ENCODE measurements at regions not wholly inside any gene's neighbourhood (a gene's known extent, or its start where the extent isn't known, plus 50 kb on each side); places are given as distances from the start of the nearest gene placed in this dataset.

- no peaks in the 10 kb centered on the region for H3K36me3 ChIP-seq
- intact Hi-C loops (cut with DNase I) = no loop called here
- no peak for TF ChIP-seq POLR2AphosphoS5 (IDR thresholded peaks at IDR 0.05)
- no peak overlapping the region for H3K27ac ChIP-seq
- DNase-seq (ENCODE audit: low spot score) = no peak
- H3K4me3 ChIP-seq = no peak overlapping the region
- H3K4me1 ChIP-seq (replicated peaks) = no peaks in the 10 kb centered on the region
- WGBS = 58% methylated on average over 4 of the region's 4 CpGs
- no peaks in the 10 kb centered on the region for H3K27me3 ChIP-seq (replicated peaks; ENCODE audit: insufficient read depth)
- H3K9me3 ChIP-seq = no peaks in the 10 kb centered on the region
These were observed 770.4 kb downstream of the TNS3 start for GRCh38 chr7:46811529-46811928.

- Histone ChIP-seq H3K27ac (no peak overlapping the region), H3K27me3 (replicated peaks; ENCODE audit: insufficient read depth) (no peaks in the 10 kb centered on the region), H3K9me3 (no peaks in the 10 kb centered on the region), H3K4me3 (no peak overlapping the region), H3K4me1 (replicated peaks) (no peaks in the 10 kb centered on the region), H3K36me3 (no peaks in the 10 kb centered on the region)
- DNase-seq (ENCODE audit: low spot score) = no peak
- 90% methylated on average over 4 of the region's 4 CpGs for WGBS
- TF ChIP-seq POLR2AphosphoS5 (IDR thresholded peaks at IDR 0.05) = no peak
- no peak for TF ChIP-seq POLR2A (IDR thresholded peaks at IDR 0.05)
- TF ChIP-seq CTCF (IDR thresholded peaks at IDR 0.05) = no peak
- intact Hi-C loops (cut with DNase I) = no loop called here
These were observed 770.9 kb downstream of the TNS3 start for GRCh38 chr7:46810986-46811385.

GRCh38 chr7:46809886-46810285, 772.0 kb downstream of the TNS3 start:
- no peak for DNase-seq (ENCODE audit: low spot score)
- Histone ChIP-seq H3K27ac (no peak overlapping the region), H3K4me1 (replicated peaks) (no peaks in the 10 kb centered on the region), H3K27me3 (replicated peaks; ENCODE audit: insufficient read depth) (no peaks in the 10 kb centered on the region), H3K4me3 (no peak overlapping the region), H3K36me3 (no peaks in the 10 kb centered on the region), H3K9me3 (no peaks in the 10 kb centered on the region)
- no peak for TF ChIP-seq POLR2AphosphoS5 (IDR thresholded peaks at IDR 0.05)
- TF ChIP-seq POLR2A (IDR thresholded peaks at IDR 0.05) = no peak
- TF ChIP-seq CTCF (IDR thresholded peaks at IDR 0.05) = no peak
- WGBS = 85% methylated on average over 4 of the region's 4 CpGs
- intact Hi-C loops (cut with DNase I) = no loop called here

- intact Hi-C loops (cut with DNase I) = no loop called here
- no peak overlapping the region for H3K27ac ChIP-seq
These were observed 775.1 kb downstream of the TNS3 start for GRCh38 chr7:46806856-46807255.

GRCh38 chr7:46802479-46802878, 779.4 kb downstream of the TNS3 start:
- Histone ChIP-seq H3K9me3 (no peaks in the 10 kb centered on the region), H3K36me3 (no peaks in the 10 kb centered on the region), H3K4me1 (replicated peaks) (no peaks in the 10 kb centered on the region), H3K27ac (no peak overlapping the region), H3K4me3 (no peak overlapping the region), H3K27me3 (replicated peaks; ENCODE audit: insufficient read depth) (no peaks in the 10 kb centered on the region)
- intact Hi-C loops (cut with DNase I) = no loop called here
- DNase-seq (ENCODE audit: low spot score) = no peak
- 61% methylated on average over 2 of the region's 2 CpGs for WGBS
- TF ChIP-seq POLR2A (IDR thresholded peaks at IDR 0.05) (no peak), CTCF (IDR thresholded peaks at IDR 0.05) (no peak), POLR2AphosphoS5 (IDR thresholded peaks at IDR 0.05) (no peak)

More at GRCh38 chr7:46806856-46807255, 775.1 kb downstream of the TNS3 start:
- no peaks in the 10 kb centered on the region for H3K9me3 ChIP-seq
- no peak for DNase-seq (ENCODE audit: low spot score)
- TF ChIP-seq CTCF (IDR thresholded peaks at IDR 0.05) (no peak), POLR2A (IDR thresholded peaks at IDR 0.05) (no peak), POLR2AphosphoS5 (IDR thresholded peaks at IDR 0.05) (no peak)
- H3K4me1 ChIP-seq (replicated peaks) = no peaks in the 10 kb centered on the region
- no peak overlapping the region for H3K4me3 ChIP-seq
- no peaks in the 10 kb centered on the region for H3K27me3 ChIP-seq (replicated peaks; ENCODE audit: insufficient read depth)
- no peaks in the 10 kb centered on the region for H3K36me3 ChIP-seq
- WGBS = 46% methylated on average over 3 of the region's 3 CpGs
